ENCODE measurements at regions not wholly inside any gene's neighbourhood (a gene's known extent, or its start where the extent isn't known, plus 50 kb on each side); places are given as distances from the start of the nearest gene placed in this dataset.

DNA sequence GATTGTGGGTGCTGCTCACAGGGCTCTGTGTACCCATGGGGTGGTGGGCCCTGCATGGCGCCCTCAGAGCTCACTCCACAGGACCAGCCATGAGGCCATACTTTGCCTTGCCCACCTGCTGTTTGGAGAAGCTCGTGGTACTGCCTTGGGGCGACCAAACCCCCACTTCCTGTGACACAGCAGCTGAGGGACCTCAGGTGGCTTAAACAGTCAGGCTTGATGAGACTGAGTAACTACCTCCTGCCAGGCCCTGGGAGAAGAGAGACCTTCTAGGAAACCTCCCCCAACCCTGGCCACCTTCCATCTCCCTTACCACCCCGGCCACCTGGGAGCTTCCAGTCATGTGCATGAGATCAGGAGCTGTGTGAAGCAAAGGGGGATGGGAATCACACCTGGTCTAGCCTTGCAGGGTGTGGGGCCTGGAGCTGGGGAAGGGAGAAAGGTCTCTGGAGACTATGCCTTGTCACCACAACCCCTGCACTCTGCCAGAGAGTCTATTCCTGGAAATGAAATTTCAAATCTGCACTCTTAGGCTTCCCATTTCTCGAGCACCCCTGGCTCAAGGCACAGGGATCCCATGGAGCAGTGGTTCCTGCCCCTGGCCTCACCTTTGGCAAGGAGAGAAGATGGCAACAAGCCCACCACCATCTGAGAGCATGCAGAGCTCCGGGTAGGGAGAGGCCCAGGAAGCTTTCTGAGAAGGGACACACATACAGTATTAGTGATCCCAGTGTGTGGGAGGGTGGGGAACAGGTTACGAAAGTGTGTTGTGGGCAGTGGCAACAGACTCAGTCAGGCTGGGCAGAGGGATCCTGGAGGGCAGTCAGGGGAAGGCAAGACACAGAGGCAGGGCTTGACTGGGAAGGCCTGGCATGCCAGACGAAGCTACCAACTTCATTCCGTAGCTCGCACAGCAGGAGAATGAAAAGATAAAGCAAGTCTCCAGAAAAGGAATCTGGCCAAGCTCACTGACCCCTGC, 125.0 kb downstream of the URI1 start:
- TF ChIP-seq, protein P1, sequence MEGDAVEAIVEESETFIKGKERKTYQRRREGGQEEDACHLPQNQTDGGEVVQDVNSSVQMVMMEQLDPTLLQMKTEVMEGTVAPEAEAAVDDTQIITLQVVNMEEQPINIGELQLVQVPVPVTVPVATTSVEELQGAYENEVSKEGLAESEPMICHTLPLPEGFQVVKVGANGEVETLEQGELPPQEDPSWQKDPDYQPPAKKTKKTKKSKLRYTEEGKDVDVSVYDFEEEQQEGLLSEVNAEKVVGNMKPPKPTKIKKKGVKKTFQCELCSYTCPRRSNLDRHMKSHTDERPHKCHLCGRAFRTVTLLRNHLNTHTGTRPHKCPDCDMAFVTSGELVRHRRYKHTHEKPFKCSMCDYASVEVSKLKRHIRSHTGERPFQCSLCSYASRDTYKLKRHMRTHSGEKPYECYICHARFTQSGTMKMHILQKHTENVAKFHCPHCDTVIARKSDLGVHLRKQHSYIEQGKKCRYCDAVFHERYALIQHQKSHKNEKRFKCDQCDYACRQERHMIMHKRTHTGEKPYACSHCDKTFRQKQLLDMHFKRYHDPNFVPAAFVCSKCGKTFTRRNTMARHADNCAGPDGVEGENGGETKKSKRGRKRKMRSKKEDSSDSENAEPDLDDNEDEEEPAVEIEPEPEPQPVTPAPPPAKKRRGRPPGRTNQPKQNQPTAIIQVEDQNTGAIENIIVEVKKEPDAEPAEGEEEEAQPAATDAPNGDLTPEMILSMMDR (IDR thresholded peaks at IDR 0.05): no peak
- no peak for TF ChIP-seq EZH2 (IDR thresholded peaks at IDR 0.05; ENCODE audit: borderline replicate concordance, insufficient read depth, low read depth, low read length, poor library complexity, severe bottlenecking)
